ENCODE measurements at regions not wholly inside any gene's neighbourhood (a gene's known extent, or its start where the extent isn't known, plus 50 kb on each side); places are given as distances from the start of the nearest gene placed in this dataset.
"Not testable (repeated sequence)": the region's sequence is repeated elsewhere in the genome, so short reads cannot be mapped to it uniquely, and the experiment has no call there.

GRCh38 chr6:58047389-58047788 is 730.0 kb downstream of the PRIM2 start:
- not testable (repeated sequence) for TF ChIP-seq EP300 (IDR thresholded peaks at IDR 0.05; ENCODE audit: borderline replicate concordance in 1 of 2, low read depth in 2 of 2, low read length in 2 of 2); CTCF (IDR thresholded peaks at IDR 0.05; ENCODE audit: control extremely low read depth in 1 of 3, insufficient read depth in 1 of 3, low read depth in 1 of 3, low read length in 3 of 3); ATF2 (IDR thresholded peaks at IDR 0.05; ENCODE audit: low read length); POLR2AphosphoS5 (IDR thresholded peaks at IDR 0.05; ENCODE audit: low read depth, low read length); POLR2A (IDR thresholded peaks at IDR 0.05; ENCODE audit: control extremely low read depth in 1 of 2, low read depth in 2 of 2, low read length in 2 of 2); TAF1 (IDR thresholded peaks at IDR 0.05; ENCODE audit: low read depth, low read length); SP1 (IDR thresholded peaks at IDR 0.05; ENCODE audit: low read depth, low read length); YY1 (IDR thresholded peaks at IDR 0.05; ENCODE audit: low read depth, low read length)
